ENCODE measurements at regions not wholly inside any gene's neighbourhood (a gene's known extent, or its start where the extent isn't known, plus 50 kb on each side); places are given as distances from the start of the nearest gene placed in this dataset.

- no peak for TF ChIP-seq POLR2A (IDR thresholded peaks at IDR 0.05)
- no peak for TF ChIP-seq CTCF (IDR thresholded peaks at IDR 0.05)
- TF ChIP-seq POLR2AphosphoS5 (IDR thresholded peaks at IDR 0.05) = no peak
Measured at GRCh38 chr1:242873661-242874060, 349.2 kb upstream of the PLD5 start.

Measured in breast epithelium (tissue), 3 donors.